HG03066 (cell line): ENCODE measurements at regions not wholly inside any gene's neighbourhood (a gene's known extent, or its start where the extent isn't known, plus 50 kb on each side); places are given as distances from the start of the nearest gene placed in this dataset.

Experiments
- ATAC-seq: cut with Tn5 transposase; IDR thresholded peaks from one replicate; pipeline ENCODE4 v1.9.1; 2021; ENCODE audit warnings: low read depth; ENCODE audit not compliant: unreplicated experiment

DNA sequence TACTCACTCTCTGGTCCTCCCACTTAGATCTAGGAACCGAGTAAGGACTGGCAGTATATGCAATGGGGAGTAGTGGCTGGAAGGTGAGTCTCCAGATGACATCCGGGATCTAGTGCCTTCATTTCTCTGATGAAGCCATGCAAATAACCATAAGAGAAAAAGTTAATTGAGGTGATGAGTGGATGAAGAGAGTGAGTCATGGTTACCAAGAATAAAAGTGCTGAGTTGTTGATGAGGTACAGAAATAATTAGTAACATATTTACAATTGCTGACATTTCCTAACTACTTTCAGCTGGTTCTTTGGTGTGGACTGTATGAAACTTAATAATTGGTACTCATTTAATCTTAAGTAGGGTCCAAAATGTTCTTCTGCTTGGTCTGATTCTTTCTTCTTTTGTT, 146.7 kb upstream of the PITX2 start:
- no peak for ATAC-seq

DNA sequence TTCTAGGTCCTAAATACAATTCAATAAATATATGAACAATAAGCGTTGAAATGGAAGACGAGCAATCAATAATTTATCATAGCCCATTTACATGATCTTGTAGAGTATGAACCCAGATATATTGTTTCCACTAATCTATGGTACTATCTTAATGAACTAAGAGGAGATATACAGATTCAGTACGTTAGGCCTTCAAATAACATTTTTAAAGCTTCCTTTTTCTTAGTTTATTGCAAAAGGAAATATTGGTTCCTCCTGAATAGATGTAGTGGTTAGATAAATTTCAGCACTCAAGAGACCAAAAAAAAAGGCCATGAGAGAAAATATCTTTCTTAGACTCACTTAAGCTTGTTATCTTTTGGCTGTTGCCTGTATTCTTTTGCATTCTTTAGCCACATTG, 147.5 kb upstream of the PITX2 start:
- ATAC-seq = no peak

DNA sequence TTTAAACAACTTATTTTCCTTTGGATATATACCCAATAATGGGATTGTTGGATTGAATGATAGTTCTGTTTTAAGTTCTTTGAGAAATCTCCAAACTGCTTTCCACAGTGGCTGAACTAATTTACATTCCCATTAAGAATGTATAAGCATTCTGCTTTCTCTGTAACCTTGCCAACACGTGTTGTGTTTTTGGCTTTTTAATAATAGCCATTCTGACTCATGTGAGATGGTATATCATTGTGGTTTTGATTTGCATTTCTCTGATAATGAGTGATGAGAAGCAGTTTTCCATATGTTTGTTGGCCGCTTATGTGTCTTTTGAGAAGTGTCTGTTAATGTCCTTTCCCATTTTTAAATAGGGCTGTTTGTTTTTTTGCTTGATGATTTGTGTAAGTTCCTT, 155.6 kb upstream of the PITX2 start:
- ATAC-seq = no peak

DNA sequence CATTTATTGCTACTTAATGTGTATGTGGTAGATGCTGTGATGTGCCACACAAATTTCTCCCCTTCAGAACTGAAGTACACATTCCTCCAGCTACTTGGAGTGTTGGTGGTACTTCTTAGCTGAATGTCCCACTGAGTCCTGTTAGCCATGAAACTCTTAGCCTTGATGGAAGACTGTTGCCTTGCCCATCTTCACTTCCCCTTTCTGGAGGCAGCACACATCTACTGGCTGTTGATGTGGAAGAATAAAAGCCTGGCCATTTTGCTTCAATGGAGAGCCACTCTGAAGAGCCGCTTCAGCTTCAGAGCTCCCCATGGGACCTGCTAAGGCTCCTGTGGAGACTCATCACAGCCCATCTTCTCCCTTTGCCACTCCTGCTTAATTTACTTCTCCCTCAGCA, 157.7 kb upstream of the PITX2 start:
- no peak for ATAC-seq

DNA sequence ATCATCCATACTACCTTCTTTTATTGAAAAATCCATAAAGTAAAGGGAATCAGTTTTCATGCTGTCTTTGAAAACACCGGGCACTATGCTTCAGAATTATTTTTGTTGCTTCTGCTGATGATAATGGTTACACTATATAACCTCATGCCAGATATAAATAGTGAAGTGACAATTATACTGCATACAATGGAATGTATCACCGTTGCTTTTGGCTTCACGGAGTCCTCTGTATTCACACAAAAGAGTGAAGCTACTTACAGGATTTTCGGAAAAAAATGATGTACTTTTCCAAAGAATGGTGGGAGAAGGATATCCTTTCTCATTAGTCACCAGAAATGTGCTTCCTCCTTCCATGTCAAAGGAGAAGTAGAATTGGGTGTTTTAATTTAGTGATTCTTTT, 159.1 kb upstream of the PITX2 start:
- no peak for ATAC-seq

DNA sequence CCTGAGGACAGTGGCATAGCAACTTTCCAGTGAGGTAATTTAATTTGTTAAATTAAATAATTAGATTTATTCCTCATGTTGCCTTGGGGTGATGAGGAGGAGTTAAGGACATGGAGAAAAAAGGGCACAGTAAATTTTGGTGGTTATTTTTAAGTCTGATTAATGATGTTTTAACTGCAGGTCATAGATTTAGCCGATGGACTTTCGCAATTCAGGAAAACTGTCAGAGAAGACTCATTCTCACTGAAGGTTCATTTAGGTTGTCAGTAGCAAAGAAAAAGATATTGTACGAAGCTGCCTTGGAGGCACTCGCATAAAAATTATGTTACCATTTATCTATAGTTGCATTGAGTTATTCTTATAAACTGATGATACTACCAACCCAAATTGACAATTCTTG, 164.2 kb upstream of the PITX2 start:
- ATAC-seq = no peak

DNA sequence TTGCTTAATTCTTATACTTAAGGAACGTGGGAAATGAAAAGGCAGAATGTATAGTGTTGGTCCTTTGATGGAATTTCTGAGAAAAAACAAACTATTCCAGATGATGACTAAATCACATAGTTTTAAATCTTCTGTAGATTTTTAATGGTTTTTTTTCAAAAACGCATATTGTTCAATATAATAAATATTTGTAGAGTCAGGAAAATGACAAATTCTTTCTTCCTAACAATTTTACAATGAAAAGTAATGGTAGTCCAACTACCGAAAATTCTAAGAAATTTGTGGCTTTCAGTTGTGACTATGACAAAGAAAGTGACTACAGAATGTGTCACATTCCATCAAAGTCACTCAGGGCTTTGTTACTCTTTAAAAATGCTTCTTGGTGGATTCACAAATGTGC, 164.8 kb upstream of the PITX2 start:
- no peak for ATAC-seq

DNA sequence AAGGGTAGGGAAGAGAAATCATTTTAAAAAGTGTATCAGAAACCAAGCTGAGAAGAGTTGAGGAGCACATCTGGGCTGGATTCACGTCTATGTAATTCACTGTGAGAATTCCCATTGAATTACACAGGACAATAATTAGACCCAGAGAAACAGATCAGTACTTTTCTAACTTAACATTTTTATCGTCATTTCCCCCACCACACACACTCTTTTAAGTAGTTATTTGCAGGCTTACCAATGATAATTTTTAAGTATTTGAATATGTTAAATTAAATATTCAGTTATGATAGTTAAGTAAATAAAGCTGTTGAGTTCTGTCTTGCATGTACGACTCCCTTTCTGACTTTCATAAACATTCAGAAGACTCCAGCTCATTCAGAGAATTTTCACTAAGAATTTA, 165.4 kb upstream of the PITX2 start:
- no peak for ATAC-seq

DNA sequence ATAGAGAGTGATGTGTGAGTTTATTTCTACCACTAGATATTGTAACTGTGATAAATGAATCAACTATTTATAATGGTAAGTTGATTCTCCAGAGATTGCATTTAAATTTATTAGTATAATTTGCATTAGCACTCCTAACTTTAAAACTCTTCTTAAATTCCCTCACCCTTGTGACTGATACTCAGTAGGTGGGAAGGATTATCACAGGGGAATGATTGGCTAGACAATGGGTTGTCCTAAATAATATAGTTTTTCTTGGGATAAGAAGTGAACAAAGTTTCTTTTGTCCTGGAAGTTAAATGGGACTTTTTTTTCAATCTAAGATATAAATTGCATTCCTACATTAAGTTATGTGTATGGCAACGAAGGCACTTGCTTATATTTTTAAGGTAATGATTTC, 169.2 kb upstream of the PITX2 start:
- no peak for ATAC-seq

DNA sequence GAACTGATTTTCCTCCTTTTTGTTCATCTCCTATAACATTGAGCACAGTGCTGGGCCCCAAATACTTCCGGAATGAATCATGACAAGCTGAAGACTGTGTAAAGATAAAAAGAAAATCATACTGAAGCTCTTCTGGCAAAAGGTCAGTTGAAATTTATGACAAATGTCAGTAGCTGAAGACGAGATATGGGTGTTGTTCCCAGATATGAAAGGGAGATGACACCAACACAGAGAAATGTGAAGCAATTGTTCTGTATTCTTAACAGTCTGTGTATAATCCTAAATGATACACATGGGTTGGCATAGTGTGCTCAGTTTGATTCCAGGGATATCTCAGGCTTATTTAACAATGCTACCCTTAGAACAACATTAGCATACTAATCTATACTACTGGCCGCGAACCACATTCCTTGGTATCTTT, 170.5 kb upstream of the PITX2 start:
- no peak for ATAC-seq

DNA sequence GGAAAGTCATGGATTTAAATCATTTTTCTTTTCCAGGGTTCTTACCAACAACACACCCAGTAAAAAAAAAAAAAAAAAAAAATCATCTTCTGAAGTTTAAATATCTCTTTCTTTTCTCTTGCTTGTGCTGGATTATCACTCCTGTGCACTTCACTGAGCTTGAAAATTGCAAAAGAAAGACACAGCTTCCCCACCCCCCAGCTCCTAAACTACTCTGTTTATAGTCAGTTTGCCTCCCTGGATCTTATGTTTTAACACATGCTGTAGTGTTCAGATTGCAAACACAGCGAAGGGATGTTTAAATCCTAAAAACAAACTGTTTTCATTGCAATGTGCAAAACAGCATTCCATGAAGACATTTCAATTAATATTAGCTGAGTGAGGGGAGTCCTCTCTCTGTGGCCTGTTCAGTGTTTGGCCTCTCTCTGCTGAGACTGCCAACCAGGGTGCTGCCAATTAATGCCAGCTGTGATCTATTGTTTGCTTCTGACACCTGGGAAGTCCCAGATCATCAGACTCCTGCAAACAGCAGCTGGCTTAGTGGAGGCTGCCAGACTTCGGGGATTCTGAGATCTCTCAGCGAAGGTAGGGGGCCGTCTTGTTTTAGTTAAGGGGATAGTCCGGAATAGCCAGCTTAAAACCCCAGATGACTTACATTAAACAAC, 171.1 kb upstream of the PITX2 start:
- ATAC-seq = no peak

DNA sequence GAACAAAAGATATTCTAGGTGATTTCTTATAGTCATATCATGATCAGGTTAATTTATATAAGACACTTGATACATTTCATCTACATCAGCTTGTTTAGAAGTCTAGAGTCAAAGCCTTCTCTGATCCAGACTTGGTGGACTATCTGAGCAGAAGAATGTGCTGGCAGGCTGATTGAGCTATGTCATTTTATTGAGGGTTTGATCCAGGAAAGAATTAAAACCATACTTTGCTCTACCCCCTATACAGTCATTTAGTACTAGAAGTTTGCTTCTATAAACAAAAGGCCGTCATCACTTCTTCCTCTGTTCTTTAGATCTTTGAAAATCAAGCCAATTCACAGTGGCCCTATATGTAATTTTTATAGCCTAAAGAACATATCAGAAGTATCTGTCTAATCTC, 173.1 kb upstream of the PITX2 start:
- no peak for ATAC-seq

DNA sequence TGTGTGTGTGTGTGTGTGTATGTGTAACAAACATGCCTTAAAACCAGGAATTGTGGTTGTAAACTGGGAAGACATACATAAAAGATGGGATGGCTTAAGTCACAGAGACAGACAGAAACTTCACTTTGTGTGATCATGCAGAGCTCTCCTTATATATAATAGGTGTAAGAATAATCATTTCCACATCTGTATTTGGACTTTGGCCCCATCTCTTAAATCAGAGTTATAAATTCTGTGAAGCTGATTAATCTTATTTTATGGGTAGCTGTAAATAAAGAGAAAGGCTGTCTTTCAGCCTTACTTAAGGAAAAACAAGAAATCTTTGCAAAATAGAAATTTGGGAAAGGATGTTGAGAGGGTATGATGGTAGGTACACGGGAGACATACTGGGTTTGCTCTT, 174.6 kb upstream of the PITX2 start:
- ATAC-seq = no peak

DNA sequence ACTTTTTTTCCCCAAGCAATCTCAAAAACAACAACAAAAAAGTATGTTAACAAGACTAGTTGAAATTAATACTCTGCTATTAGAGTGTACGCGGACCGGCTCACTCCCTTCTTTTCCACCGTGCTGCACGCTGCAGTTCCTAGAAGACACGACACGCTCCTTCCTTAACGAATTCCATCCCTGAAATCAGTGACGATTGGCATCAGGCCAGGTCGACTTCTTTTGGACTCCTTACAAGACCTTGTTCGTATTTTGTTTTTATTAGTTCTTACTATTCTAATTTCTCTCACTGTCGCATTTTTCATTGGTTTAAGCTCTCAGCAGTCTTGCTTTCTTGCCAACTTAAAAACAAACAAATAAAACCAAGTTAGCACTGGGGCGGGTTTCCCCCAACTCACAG, 175.8 kb upstream of the PITX2 start:
- ATAC-seq = no peak

DNA sequence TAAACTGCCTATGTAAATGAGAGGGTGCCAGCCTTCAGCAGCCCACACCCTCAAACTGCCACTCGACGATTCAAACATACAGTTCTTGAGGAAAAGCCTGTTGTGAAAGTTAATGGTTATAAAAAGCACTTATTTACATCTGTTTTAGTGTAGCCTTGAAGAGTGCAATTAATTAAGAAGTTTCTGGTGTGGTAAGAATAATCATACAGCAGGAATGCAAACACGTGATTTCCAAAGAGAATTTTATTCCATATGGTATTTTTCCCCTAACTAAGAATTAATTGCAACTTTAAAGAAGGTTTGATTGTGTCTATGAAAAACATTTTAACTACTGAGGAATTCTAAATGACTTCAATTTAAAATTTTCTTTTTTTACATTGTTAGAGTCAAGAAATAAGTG, 176.3 kb upstream of the PITX2 start:
- no peak for ATAC-seq

DNA sequence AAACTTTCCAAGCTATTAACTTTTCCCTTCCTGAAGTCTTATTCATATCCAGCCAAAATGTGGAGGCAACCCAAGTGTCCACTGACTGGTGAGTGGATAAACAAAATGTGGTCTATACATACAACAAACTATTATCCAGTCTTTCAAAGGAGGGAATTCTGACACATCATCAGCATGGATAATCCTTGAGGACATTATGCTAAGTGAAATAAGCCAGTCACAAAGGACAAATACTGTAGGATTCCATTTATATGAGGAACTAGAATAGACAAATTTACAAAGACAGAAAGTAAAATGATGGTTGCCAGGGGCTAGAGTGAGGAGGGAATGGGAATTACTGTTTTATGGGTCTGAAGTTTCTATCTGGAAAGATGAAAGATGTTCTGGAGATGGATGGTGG, 178.7 kb upstream of the PITX2 start:
- no peak for ATAC-seq

DNA sequence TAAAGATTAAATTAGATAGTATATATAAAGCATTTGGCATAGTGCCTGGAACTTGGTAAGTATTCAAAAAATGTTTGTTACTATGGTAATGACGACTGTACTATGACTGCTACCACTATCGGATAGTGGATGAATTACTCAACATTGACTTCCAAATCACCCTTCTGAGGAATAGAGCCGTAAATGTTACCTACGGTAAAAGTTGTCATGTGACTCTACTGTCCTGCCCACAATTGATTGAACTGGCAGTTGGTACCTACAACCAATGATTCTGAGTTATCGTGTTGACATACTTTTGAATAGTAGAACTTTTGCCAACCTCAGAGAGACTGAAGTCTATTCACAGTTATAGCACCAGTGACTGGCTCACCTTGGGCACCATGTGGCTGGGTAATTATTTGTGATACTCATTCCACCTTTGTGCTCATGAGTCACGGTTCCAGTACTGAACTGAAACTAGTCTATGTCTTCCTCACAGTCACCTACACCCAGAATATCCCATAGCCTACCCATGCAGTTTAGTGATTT, 185.5 kb upstream of the PITX2 start:
- ATAC-seq = peak; percentile 63

DNA sequence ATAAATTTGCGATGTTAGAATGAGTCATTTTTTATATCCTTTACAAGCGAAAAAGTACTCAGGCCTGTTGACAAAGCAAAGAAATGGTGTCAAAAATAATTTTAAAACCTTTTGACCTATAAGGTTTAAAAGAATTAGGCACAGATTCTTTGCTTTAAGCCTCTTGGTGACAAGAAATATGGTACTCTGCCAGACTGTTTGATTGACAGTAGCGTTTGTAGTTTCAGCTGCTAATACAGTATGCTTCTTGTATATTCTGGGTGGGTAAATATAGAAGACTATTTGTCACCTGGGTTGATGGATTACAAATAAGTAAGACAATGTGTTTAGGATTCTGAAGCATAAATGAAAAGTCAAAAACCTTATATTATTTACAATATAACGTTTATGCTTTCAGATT, 193.1 kb upstream of the PITX2 start:
- no peak for ATAC-seq

DNA sequence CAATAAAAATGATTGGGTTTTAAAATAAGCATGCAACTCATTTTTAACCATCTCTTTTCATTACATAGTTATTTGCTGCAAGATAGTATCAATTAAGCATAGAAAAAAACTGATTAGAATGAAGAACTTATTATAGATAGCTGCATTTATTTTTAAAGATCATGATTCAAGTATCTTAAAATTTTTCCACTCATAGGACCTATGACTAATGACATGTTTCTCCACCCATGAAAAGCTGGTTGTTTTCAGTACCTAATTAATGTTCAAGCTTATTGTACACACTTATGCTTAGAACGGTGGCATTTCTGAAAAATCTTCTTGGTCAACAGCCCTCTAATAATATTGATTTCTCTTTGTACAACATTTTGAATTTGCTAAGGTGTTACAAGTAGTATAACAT, 193.5 kb upstream of the PITX2 start:
- ATAC-seq = no peak

DNA sequence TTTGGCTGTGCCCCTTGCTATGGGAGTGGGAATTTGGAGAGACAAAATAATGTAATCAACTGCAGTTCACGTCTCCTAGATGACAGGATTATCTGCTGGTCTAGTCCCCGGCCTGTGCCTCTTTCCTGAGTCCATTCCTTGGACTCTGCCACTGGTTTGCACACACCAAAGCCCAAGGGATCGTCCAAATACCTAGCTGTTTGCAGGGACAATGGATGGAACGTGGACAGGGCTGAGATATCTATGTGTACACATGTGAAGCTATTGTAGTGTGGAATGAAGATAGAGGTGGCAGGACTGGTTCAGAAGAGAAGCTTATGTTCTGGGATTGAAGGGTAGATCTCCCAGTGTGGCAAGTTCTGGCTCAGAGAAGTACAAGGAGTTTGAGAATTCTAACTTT, 198.3 kb upstream of the PITX2 start:
- ATAC-seq = no peak

DNA sequence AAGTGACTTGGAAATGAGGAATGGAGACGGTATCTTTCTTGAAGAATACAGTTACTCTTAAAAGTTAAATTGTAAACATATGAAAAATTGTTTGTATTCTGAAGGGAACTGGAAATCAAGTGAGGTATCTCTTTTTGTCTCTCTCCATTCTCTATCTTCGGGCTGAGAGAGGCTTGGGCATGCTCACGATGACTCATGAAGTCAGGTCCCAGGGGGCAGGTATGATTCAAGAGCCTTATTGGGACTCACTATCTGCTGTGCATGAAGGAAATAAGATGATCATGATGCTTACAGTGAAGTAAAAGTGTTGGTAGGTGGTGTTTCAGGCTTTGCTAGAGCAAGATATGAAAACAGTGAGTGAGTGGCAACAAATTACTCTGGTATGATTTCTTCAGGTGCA, 200.4 kb upstream of the PITX2 start:
- ATAC-seq = no peak

DNA sequence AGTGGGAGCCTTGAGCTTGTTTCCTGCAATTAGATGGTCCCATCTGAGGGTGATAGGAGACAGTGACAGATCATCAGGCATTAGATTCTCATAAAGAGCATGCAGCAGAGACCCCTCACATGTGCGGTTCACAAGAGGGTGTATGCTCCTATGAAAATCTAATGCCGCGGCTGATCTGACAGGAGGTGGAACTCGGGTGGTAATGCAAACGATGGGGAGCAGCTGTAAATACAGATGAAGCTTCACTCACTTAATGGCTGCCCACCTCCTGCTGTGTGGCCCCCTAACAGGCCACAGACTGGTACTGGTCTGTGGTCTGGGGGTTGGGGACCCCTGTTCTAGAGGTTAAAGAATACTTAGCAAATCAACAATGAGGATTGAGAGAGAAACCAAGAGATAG, 201.5 kb upstream of the PITX2 start:
- no peak for ATAC-seq

DNA sequence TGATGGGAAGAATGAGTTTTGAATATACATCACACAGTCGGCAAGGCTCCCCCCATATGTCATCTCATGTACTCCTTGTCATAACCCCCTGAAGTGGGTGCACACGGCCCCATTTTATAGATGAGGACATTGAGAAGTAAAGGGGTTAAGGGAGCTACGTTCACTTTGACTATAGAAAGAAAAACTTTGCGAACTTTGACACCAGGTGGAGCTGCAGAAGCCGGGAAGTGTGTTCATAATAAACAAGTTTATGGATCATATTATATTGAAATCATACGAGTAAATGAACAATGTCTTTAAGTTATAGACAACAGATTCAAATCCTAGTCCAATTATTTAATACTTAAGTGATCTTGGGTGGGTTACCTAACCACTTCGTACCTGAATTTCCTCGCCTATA, 203.8 kb upstream of the PITX2 start:
- no peak for ATAC-seq
